MCF 10A (cell line): ENCODE measurements at regions not wholly inside any gene's neighbourhood (a gene's known extent, or its start where the extent isn't known, plus 50 kb on each side); places are given as distances from the start of the nearest gene placed in this dataset.
A peak's percentile ranks its signal among the peaks of the same experiment; 100 is the strongest.
"Not testable (repeated sequence)": the region's sequence is repeated elsewhere in the genome, so short reads cannot be mapped to it uniquely, and the experiment has no call there.

Experiments used
- BruUV-seq: library from RNA; stranded (reverse); fragments of 400-500 nt; replicated peaks from 2 replicates; lab custom pipeline; 2021; lab: Mats Ljungman, UMichigan
- CTCF ChIA-PET: fragments of 300-600 bp; sonication (Branson Sonifier 250); formaldehyde crosslinking; extraction: SDS; loops from one replicate; lab custom pipeline; 2021; ENCODE audit warnings: antibody characterized with exemption, inconsistent platforms; lab: Yijun Ruan, JAX
- POLR2A ChIA-PET: fragments of 300-600, 350-650 bp; sonication (Branson Sonifier 250); formaldehyde crosslinking; extraction: SDS; loops from one replicate; lab custom pipeline; 2020; ENCODE audit warnings: antibody characterized with exemption, inconsistent platforms; lab: Yijun Ruan, JAX
- DNase-seq: peaks from one replicate; pipeline ENCODE4 v3.0.0-alpha.2; 2018; ENCODE audit not compliant: unreplicated experiment
- H3K27ac Mint-ChIP-seq: one replicate; pipeline ENCODE4 v1.8.0; 2022; ENCODE audit warnings: mild to moderate bottlenecking, low read depth, mixed read lengths; ENCODE audit not compliant: unreplicated experiment
- H3K27me3 Mint-ChIP-seq: one replicate; pipeline ENCODE4 v1.8.0; 2022; ENCODE audit warnings: mixed read lengths; ENCODE audit not compliant: insufficient read depth, unreplicated experiment
- H3K36me3 Mint-ChIP-seq: one replicate; pipeline ENCODE4 v1.8.0; 2022; ENCODE audit warnings: mild to moderate bottlenecking, moderate library complexity, mixed read lengths; ENCODE audit not compliant: insufficient read depth, unreplicated experiment
- H3K4me1 Mint-ChIP-seq: one replicate; pipeline ENCODE4 v1.8.0; 2022; ENCODE audit warnings: mixed read lengths; ENCODE audit not compliant: insufficient read depth, unreplicated experiment
- H3K4me3 Mint-ChIP-seq: one replicate; pipeline ENCODE4 v1.8.0; 2022; ENCODE audit warnings: mild to moderate bottlenecking, moderate library complexity, mixed read lengths; ENCODE audit not compliant: unreplicated experiment
- H3K9me3 Mint-ChIP-seq: one replicate; pipeline ENCODE4 v1.8.0; 2022; ENCODE audit warnings: mixed read lengths; ENCODE audit not compliant: unreplicated experiment
- intact Hi-C: fragments of 100-400 bp; cut with micrococcal nuclease; formaldehyde crosslinking; loops from 2 replicates; pipeline ENCODE4 v1.14.1; 2022

GRCh38 chr15:21774760-21775159, 102.8 kb downstream of the POTEB start:
- CTCF ChIA-PET, H3K4me3 Mint-ChIP-seq, H3K27me3 Mint-ChIP-seq: not testable (repeated sequence)

GRCh38 chr15:21766524-21766923, 111.0 kb downstream of the POTEB start:
- DNase-seq, H3K4me3 Mint-ChIP-seq, H3K27ac Mint-ChIP-seq, H3K27me3 Mint-ChIP-seq, H3K9me3 Mint-ChIP-seq, H3K4me1 Mint-ChIP-seq, H3K36me3 Mint-ChIP-seq, BruUV-seq, POLR2A ChIA-PET, CTCF ChIA-PET, intact Hi-C loops: not testable (repeated sequence)

More at GRCh38 chr15:21774760-21775159, 102.8 kb downstream of the POTEB start:
- H3K9me3 Mint-ChIP-seq, intact Hi-C loops, POLR2A ChIA-PET, DNase-seq, H3K27ac Mint-ChIP-seq, BruUV-seq, H3K4me1 Mint-ChIP-seq, H3K36me3 Mint-ChIP-seq: not testable (repeated sequence)

- H3K27ac Mint-ChIP-seq, DNase-seq, H3K9me3 Mint-ChIP-seq, CTCF ChIA-PET, intact Hi-C loops, BruUV-seq, H3K27me3 Mint-ChIP-seq, H3K36me3 Mint-ChIP-seq, H3K4me3 Mint-ChIP-seq, H3K4me1 Mint-ChIP-seq, POLR2A ChIA-PET: not testable (repeated sequence)
Measured at GRCh38 chr15:21763756-21764155, 113.8 kb downstream of the POTEB start.

GRCh38 chr15:21760250-21761023, 117.1 kb downstream of the POTEB start:
- H3K4me3 Mint-ChIP-seq, DNase-seq, H3K4me1 Mint-ChIP-seq, CTCF ChIA-PET, POLR2A ChIA-PET, H3K36me3 Mint-ChIP-seq, intact Hi-C loops, H3K9me3 Mint-ChIP-seq, H3K27me3 Mint-ChIP-seq: not testable (repeated sequence)
- peak overlapping the region; percentile 23 for H3K27ac Mint-ChIP-seq
- BruUV-seq = TSS peak; percentile 49

- BruUV-seq, H3K9me3 Mint-ChIP-seq, CTCF ChIA-PET, DNase-seq, POLR2A ChIA-PET, H3K36me3 Mint-ChIP-seq, H3K4me3 Mint-ChIP-seq, H3K4me1 Mint-ChIP-seq, H3K27me3 Mint-ChIP-seq, intact Hi-C loops: not testable (repeated sequence)
- peak overlapping the region; percentile 23 for H3K27ac Mint-ChIP-seq
Measured at GRCh38 chr15:21759401-21760165, 118.0 kb downstream of the POTEB start.

- H3K36me3 Mint-ChIP-seq, intact Hi-C loops, H3K27me3 Mint-ChIP-seq, H3K27ac Mint-ChIP-seq, POLR2A ChIA-PET, BruUV-seq, H3K4me3 Mint-ChIP-seq, DNase-seq, H3K4me1 Mint-ChIP-seq, H3K9me3 Mint-ChIP-seq, CTCF ChIA-PET: not testable (repeated sequence)
Measured at GRCh38 chr15:21753838-21754237, 123.7 kb downstream of the POTEB start.

DNA sequence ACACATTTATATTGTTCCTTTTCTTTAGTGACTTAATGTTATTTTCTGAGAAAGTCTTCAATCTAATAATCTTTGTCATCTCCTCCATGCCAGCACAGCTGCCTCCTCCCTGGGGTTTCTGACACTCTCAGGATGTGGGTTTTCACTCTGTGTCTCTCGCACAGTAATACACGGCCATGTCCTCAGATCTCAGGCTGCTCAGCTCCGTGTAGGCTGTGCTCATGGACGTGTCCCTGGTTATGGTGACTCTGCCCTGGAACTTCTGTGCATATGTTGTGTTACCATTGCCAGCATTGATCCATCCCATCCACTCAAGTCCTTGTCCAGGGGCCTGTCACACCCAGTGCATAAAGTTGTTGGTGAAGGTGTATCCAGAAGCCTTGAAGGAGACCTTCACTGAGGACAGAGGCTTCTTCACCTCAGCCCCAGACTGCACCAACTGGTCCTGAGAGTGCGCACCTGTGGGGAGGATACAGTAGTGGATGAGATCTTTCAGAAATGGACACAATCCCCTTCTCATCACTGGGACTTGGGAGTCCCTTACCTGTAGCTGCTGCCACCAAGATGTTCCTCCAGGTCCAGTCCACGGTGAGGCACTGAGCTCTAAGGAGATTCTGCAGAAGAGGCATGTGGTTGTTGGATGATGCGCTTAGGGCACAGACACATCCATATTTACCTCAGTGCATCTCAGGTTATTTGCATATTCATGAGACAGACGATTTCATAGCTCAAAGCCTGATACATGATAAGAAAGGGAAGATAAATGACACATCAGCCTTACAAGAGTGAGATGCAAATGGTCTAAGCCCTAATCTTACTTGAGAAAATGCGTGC, 125.2 kb downstream of the POTEB start:
- not testable (repeated sequence) for BruUV-seq

DNA sequence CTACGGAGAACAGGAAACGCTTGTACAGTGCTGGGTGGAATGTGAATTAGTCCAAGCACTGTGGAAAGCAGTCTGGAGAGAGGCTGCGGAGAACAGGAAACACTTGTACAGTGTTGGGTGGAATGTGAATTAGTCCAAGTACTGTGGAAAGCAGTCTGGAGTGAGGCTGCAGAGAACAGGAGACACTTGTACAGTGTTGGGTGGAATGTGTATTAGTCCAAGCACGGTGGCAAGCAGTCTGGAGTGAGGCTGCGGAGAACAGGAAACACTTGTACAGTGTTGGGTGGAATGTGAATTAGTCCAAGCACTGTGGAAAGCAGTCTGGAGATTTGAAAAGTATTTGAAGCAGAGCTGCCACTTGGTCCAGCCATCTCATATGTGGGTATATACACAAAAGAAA, 128.4 kb downstream of the POTEB start:
- H3K36me3 Mint-ChIP-seq, CTCF ChIA-PET, intact Hi-C loops, POLR2A ChIA-PET, H3K4me3 Mint-ChIP-seq, H3K27me3 Mint-ChIP-seq, H3K9me3 Mint-ChIP-seq, BruUV-seq, H3K27ac Mint-ChIP-seq, DNase-seq, H3K4me1 Mint-ChIP-seq: not testable (repeated sequence)

More for the DNA sequence above, 125.2 kb downstream of the POTEB start:
- intact Hi-C loops, H3K4me3 Mint-ChIP-seq, H3K27me3 Mint-ChIP-seq, DNase-seq, CTCF ChIA-PET, H3K27ac Mint-ChIP-seq, H3K36me3 Mint-ChIP-seq, H3K4me1 Mint-ChIP-seq, H3K9me3 Mint-ChIP-seq, POLR2A ChIA-PET: not testable (repeated sequence)
